ENCODE measurements at regions not wholly inside any gene's neighbourhood (a gene's known extent, or its start where the extent isn't known, plus 50 kb on each side); places are given as distances from the start of the nearest gene placed in this dataset.

- no peak for TF ChIP-seq CTCF (IDR thresholded peaks at IDR 0.05)
- no peak for TF ChIP-seq POLR2A (IDR thresholded peaks at IDR 0.05)
Observed at GRCh38 chr1:55974714-55975441, 604.5 kb downstream of the PLPP3 start.
